NT2/D1 (cell line): ENCODE measurements at regions not wholly inside any gene's neighbourhood (a gene's known extent, or its start where the extent isn't known, plus 50 kb on each side); places are given as distances from the start of the nearest gene placed in this dataset.

Experiments
- SUZ12 ChIP-seq: IDR thresholded peaks from 2 replicates; pipeline ENCODE4 v1.6.1; 2011; ENCODE audit not compliant: insufficient read length, insufficient read depth; ENCODE audit errors: extremely low read depth
- YY1 ChIP-seq: IDR thresholded peaks from 2 replicates; pipeline ENCODE4 v1.6.1; 2011; ENCODE audit not compliant: insufficient read length, insufficient read depth
- ZNF274 ChIP-seq: IDR thresholded peaks from 2 replicates; pipeline ENCODE4 v1.6.1; 2011; ENCODE audit warnings: mild to moderate bottlenecking, low read depth, low read length

GRCh38 chr3:189070965-189071364 is 100.8 kb upstream of the TPRG1 start:
- no peak for TF ChIP-seq ZNF274
- TF ChIP-seq YY1: no peak
- TF ChIP-seq SUZ12: no peak
